AG04449 (cell line): ENCODE measurements at regions not wholly inside any gene's neighbourhood (a gene's known extent, or its start where the extent isn't known, plus 50 kb on each side); places are given as distances from the start of the nearest gene placed in this dataset.

Source experiments
- CTCF ChIA-PET: fragments of 350-600 bp; formaldehyde crosslinking; extraction: SDS; loops from one replicate; lab custom pipeline; 2021; ENCODE audit warnings: antibody characterized with exemption; lab: Yijun Ruan, JAX
- POLR2A ChIA-PET: fragments of 400-600, 350-600 bp; formaldehyde crosslinking; extraction: SDS; loops from one replicate; lab custom pipeline; 2020; ENCODE audit warnings: antibody characterized with exemption, inconsistent platforms; lab: Yijun Ruan, JAX
- DNase-seq: peaks from one replicate; pipeline ENCODE4 v3.0.0-alpha.2; 2010; ENCODE audit warnings: low read depth, low spot score
- H3K4me3 ChIP-seq: 2 replicates; pipeline ENCODE4 v1.5.1; 2011; ENCODE audit warnings: low read depth, mild to moderate bottlenecking, control low read depth, low read length
- CTCF ChIP-seq: IDR thresholded peaks from one replicate; pipeline ENCODE4 v1.5.1; 2011; ENCODE audit warnings: mild to moderate bottlenecking, moderate library complexity, low read length, control low read depth, inconsistent platforms; ENCODE audit not compliant: insufficient read depth; ENCODE audit errors: missing control alignments

DNA sequence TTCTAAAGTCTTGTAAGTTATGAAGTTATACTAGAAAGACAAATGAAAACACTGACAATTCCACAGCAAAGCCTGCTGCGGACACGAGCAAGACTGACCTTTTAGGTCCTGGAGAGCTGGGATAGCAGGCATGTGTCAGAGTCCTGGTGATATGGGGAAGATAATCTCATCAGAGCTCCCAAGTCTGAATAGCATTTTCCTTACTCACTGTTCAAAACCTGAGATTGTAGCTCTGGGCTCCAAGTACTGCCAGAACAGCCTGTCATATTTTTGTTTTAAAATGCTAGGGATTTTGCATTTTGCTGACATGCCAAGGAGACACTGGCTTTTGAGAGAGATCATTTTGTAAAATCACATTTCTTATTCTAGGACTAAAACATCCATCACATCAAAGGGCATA, 90.1 kb downstream of the DRD1 start:
- DNase-seq = no peak
- TF ChIP-seq CTCF = no peak
- ChIA-PET CTCF (no interaction called here), POLR2A (no interaction called here)
- no peak overlapping the region for H3K4me3 ChIP-seq

- no peak for TF ChIP-seq CTCF
- no peak for DNase-seq
- CTCF ChIA-PET = no interaction called here
- POLR2A ChIA-PET = no interaction called here
- no peak overlapping the region for H3K4me3 ChIP-seq
These were observed 91.9 kb downstream of the DRD1 start for GRCh38 chr5:175351897-175352590.

- no peak for TF ChIP-seq CTCF
- no peak for DNase-seq
- ChIA-PET CTCF (no interaction called here), POLR2A (no interaction called here)
- no peak overlapping the region for H3K4me3 ChIP-seq
These were observed 92.9 kb downstream of the DRD1 start for GRCh38 chr5:175351126-175351525.

- H3K4me3 ChIP-seq = no peak overlapping the region
- CTCF ChIA-PET = no interaction called here
- no peak for TF ChIP-seq CTCF
- POLR2A ChIA-PET = no interaction called here
- DNase-seq = no peak
These were observed 96.1 kb downstream of the DRD1 start for GRCh38 chr5:175347931-175348330.

DNA sequence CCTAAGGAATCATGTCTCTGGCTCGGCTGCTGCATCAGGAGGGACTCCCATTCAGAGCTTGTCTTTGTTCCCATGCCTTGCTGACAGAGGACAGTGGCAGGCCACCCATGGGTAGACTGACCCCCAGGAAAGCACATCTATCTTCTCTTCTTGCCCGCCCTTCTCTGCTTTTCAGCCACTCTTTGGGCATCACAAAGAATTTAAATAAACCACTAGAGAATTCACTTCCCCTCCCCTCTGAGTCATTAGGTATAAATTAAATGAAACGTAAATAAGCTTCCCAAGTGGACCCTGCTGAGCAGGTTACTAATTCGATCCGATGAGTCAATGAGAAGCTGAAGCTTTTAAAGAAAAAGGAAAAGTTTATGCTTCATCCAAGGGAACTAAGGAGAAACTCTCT, 97.0 kb downstream of the DRD1 start:
- H3K4me3 ChIP-seq = no peak overlapping the region
- ChIA-PET CTCF (no interaction called here), POLR2A (no interaction called here)
- TF ChIP-seq CTCF = no peak
- DNase-seq = no peak

- DNase-seq = no peak
- H3K4me3 ChIP-seq = no peak overlapping the region
- CTCF ChIA-PET = no interaction called here
These were observed 99.4 kb downstream of the DRD1 start for GRCh38 chr5:175344331-175345195.

More at GRCh38 chr5:175344331-175345195, 99.4 kb downstream of the DRD1 start:
- POLR2A ChIA-PET = no interaction called here
- no peak for TF ChIP-seq CTCF
